HG03575 (cell line): ENCODE measurements at regions not wholly inside any gene's neighbourhood (a gene's known extent, or its start where the extent isn't known, plus 50 kb on each side); places are given as distances from the start of the nearest gene placed in this dataset.

ENCODE experiments used
- ATAC-seq: cut with Tn5 transposase; IDR thresholded peaks from one replicate; pipeline ENCODE4 v1.9.1; 2021; ENCODE audit not compliant: unreplicated experiment, insufficient number of reproducible peaks, low FRiP score; ENCODE audit errors: extremely low read depth

GRCh38 chr14:61847861-61848260 is 85.6 kb downstream of the SNAPC1 start:
- no peak for ATAC-seq

- no peak for ATAC-seq
Observed at GRCh38 chr14:61854898-61855297, 92.7 kb downstream of the SNAPC1 start.

- ATAC-seq = peak; percentile 86
Observed at GRCh38 chr14:61860294-61860918, 98.2 kb downstream of the SNAPC1 start.

- no peak for ATAC-seq
Observed at GRCh38 chr14:61861320-61861865, 99.2 kb downstream of the SNAPC1 start.

GRCh38 chr14:61864329-61864898 is 102.2 kb downstream of the SNAPC1 start:
- no peak for ATAC-seq

- peak; percentile 82 for ATAC-seq
Observed at GRCh38 chr14:61866932-61867920, 105.0 kb downstream of the SNAPC1 start.

GRCh38 chr14:61868846-61869245 is 106.6 kb downstream of the SNAPC1 start:
- no peak for ATAC-seq

GRCh38 chr14:61870163-61870562 is 107.9 kb downstream of the SNAPC1 start:
- ATAC-seq = no peak

- ATAC-seq = peak; percentile 84
Observed at GRCh38 chr14:61872452-61872851, 110.2 kb downstream of the SNAPC1 start.

- no peak for ATAC-seq
Observed at GRCh38 chr14:61875483-61875882, 113.3 kb downstream of the SNAPC1 start.

- no peak for ATAC-seq
Observed at GRCh38 chr14:61876362-61877034, 114.3 kb downstream of the SNAPC1 start.

- no peak for ATAC-seq
Observed at GRCh38 chr14:61877035-61877390, 114.8 kb downstream of the SNAPC1 start.

- no peak for ATAC-seq
Observed at GRCh38 chr14:61877768-61878167, 115.5 kb downstream of the SNAPC1 start.

GRCh38 chr14:61878931-61879330 is 116.7 kb downstream of the SNAPC1 start:
- ATAC-seq = no peak

GRCh38 chr14:61881046-61881445 is 118.8 kb downstream of the SNAPC1 start:
- ATAC-seq = no peak

GRCh38 chr14:61884711-61885110 is 122.5 kb downstream of the SNAPC1 start:
- no peak for ATAC-seq

- ATAC-seq = no peak
Observed at GRCh38 chr14:61885203-61885961, 123.2 kb downstream of the SNAPC1 start.

- ATAC-seq = no peak
Observed at GRCh38 chr14:61887628-61888027, 125.4 kb downstream of the SNAPC1 start.
